ENCODE measurements at regions not wholly inside any gene's neighbourhood (a gene's known extent, or its start where the extent isn't known, plus 50 kb on each side); places are given as distances from the start of the nearest gene placed in this dataset.
"Not testable (repeated sequence)": the region's sequence is repeated elsewhere in the genome, so short reads cannot be mapped to it uniquely, and the experiment has no call there.

- no peak for DNase-seq (ENCODE audit: low read depth in 2 of 2)
These were observed 104.7 kb upstream of the RAP1B start for GRCh38 chr12:68505970-68506369.

GRCh38 chr12:68506619-68507018 lies 104.1 kb upstream of the RAP1B start:
- DNase-seq (ENCODE audit: low read depth in 2 of 2), result no peak

- no peak for DNase-seq (ENCODE audit: low read depth in 2 of 2)
These were observed 103.0 kb upstream of the RAP1B start for GRCh38 chr12:68507657-68508056.

- DNase-seq (ENCODE audit: low read depth in 2 of 2), result no peak
These were observed 102.1 kb upstream of the RAP1B start for GRCh38 chr12:68508576-68508975.

- no peak for DNase-seq (ENCODE audit: low read depth in 2 of 2)
These were observed 101.5 kb upstream of the RAP1B start for GRCh38 chr12:68509242-68509641.

- no peak for DNase-seq (ENCODE audit: low read depth in 2 of 2)
These were observed 100.3 kb upstream of the RAP1B start for GRCh38 chr12:68510397-68510796.

GRCh38 chr12:68514807-68515411 lies 95.8 kb upstream of the RAP1B start:
- DNase-seq (ENCODE audit: low read depth in 2 of 2), result no peak

- no peak for DNase-seq (ENCODE audit: low read depth in 2 of 2)
These were observed 94.9 kb upstream of the RAP1B start for GRCh38 chr12:68515793-68516192.

GRCh38 chr12:68521321-68521839 lies 89.3 kb upstream of the RAP1B start:
- DNase-seq (ENCODE audit: low read depth in 2 of 2), result no peak

GRCh38 chr12:68521848-68522502 lies 88.7 kb upstream of the RAP1B start:
- DNase-seq (ENCODE audit: low read depth in 2 of 2), result no peak

- DNase-seq (ENCODE audit: low read depth in 2 of 2), result no peak
These were observed 81.2 kb upstream of the RAP1B start for GRCh38 chr12:68529466-68529865.

GRCh38 chr12:68529869-68530268 lies 80.8 kb upstream of the RAP1B start:
- DNase-seq (ENCODE audit: low read depth in 2 of 2), result no peak

GRCh38 chr12:68530299-68530698 lies 80.4 kb upstream of the RAP1B start:
- DNase-seq (ENCODE audit: low read depth in 2 of 2), result no peak

GRCh38 chr12:68530965-68531364 lies 79.7 kb upstream of the RAP1B start:
- no peak for DNase-seq (ENCODE audit: low read depth in 2 of 2)

- no peak for DNase-seq (ENCODE audit: low read depth in 2 of 2)
These were observed 78.4 kb upstream of the RAP1B start for GRCh38 chr12:68532204-68532886.

- DNase-seq (ENCODE audit: low read depth in 2 of 2), result no peak
These were observed 77.8 kb upstream of the RAP1B start for GRCh38 chr12:68532887-68533248.

GRCh38 chr12:68534108-68534507 lies 76.6 kb upstream of the RAP1B start:
- no peak for DNase-seq (ENCODE audit: low read depth in 2 of 2)

- DNase-seq (ENCODE audit: low read depth in 2 of 2), result no peak
These were observed 73.7 kb upstream of the RAP1B start for GRCh38 chr12:68536885-68537485.

GRCh38 chr12:68537571-68537970 lies 73.1 kb upstream of the RAP1B start:
- no peak for DNase-seq (ENCODE audit: low read depth in 2 of 2)

GRCh38 chr12:68538726-68539614 lies 71.7 kb upstream of the RAP1B start:
- peak; percentile 32 to 44 for DNase-seq (ENCODE audit: low read depth in 2 of 2)

GRCh38 chr12:68539615-68539952 lies 71.1 kb upstream of the RAP1B start:
- DNase-seq (ENCODE audit: low read depth in 2 of 2), result no peak

GRCh38 chr12:68540768-68541167 lies 69.9 kb upstream of the RAP1B start:
- not testable (repeated sequence) for DNase-seq (ENCODE audit: low read depth in 2 of 2)
